CD4-positive, alpha-beta T cell treated with Interleukin-6 for 4 hours (primary cell): ENCODE measurements at regions not wholly inside any gene's neighbourhood (a gene's known extent, or its start where the extent isn't known, plus 50 kb on each side); places are given as distances from the start of the nearest gene placed in this dataset.

Experiments
- DNase-seq: peaks from one replicate; pipeline ENCODE4 v3.0.0-alpha.2; 2020; ENCODE audit warnings: mixed read lengths

DNA sequence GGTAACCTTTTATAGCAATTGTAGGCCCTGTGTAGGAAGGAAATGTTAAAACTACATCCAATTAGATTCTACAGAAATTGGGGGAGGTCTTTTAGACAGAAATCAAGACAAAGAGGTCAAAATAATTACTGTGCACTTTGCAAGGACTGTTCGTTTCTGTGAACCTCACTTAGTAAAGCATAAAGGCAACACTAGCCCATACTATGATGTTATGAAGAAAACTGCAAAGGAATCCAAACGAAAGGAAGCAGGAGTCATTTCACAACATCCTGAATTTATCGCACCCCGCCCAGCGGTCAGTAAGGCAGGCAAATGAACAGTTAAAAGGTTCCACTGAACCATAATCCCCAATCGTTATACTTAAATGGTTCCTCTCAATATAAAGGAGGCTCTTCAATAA is 429.5 kb upstream of the ARID1B start:
- no peak for DNase-seq

DNA sequence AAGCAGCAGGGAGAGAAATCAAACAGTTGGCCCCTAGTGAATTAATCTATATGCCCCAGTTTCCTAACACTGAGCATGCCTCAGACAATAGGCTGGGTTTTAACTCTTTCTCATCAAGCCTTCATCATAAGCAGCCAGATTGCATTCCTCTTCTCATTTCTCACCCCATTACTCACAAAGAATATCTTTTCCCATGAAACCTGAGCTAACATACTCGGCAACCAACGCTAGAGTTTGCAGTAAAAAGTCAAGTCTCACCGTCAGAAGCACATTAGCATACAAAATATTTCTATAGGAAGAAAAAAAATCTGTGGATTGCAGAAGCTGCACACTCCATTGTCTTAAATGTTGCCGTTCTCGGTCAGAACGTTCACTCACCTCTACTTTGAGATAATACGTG is 429.9 kb upstream of the ARID1B start:
- DNase-seq = no peak

DNA sequence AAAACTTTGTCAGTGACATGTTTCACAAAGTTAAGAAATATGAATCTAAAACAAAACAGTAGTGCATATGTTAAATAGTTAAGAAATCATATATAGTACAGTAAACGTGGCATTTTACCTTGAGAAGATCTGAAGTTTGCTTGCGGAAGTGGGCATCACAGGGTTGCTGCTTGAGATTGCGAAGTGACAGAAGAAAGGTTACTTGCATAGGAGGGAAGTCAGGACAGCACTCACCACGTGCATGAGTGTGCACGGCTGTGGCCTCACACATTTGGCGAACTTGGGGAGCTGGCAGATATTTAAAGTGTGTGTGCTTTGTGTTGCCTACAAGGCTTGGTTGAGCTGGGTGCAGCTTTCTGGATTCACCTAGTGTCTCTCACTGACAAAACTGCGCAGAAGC is 431.5 kb upstream of the ARID1B start:
- DNase-seq = no peak

DNA sequence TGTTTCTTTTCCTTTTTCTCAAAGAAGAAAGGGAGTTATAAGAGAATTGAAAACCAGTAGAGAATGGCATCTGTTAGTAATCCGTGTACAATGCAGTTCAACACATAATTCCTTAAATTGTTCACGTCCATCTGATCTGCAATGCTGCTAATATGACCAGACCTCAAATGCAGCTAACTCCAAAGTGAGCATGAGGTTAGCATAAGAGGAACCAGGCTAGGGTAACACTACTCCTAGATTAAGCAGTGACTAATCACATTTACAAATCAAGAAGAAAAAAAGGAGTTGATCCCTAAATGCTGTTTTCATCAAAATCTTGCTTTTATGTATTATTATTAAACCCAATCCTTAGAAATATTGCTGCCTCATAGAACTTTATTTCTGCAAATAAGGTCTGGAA is 432.7 kb upstream of the ARID1B start:
- DNase-seq = no peak

DNA sequence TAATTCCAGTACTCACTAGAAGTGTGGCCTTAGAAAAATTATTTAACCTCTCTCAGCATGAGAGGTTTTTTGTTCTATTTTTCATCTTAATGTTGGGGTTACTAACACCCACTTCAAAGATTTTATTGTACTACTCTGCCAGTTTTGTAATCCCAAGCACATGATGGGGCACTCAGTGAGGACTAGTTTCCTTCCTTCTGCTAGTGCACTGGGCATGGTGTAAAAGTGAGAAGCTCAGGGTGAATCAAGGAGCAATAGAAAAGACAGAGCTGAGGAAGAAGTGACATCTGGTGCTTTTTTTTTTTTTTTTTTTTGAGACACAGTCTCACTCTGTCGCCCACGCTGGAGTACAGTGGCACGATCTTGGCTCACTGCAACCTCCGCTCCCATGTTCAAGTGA is 439.4 kb upstream of the ARID1B start:
- no peak for DNase-seq

DNA sequence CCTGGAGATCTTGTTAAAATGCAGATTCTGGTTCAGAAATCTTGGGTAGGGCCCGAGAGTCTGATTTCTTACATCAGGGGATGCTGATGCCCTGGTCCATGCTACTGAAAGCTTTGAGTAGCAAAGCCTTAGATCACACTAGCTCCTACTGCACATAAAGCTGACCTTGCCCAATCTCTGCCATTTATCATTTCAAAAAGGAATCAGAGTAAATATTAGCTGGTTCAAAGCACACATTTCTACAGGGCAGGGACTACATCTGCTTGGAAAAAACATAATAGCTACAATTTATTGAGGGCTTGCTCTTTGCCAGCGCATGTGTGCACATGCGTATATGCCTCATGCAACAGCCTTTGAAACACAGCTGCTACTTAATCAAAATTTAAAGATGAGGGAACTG is 440.4 kb upstream of the ARID1B start:
- DNase-seq = no peak

DNA sequence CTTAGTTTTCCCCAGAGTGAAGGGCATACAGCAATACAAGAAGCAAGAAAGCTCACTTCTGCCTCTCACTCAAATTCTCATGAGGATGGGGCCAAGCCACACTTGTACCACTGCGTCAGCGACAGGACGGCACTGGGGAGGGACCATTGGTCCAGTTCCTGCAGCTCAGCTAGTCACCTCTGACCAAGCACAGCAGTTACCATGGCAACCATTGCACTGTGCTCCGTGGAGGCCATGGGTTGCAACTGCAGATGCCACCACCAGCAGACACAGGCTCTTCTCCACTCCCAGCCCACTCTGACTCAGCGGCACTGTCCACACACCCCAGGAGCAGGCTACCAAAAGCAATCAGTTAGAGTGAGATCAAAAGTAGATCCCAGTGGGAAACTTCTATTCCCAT is 441.1 kb upstream of the ARID1B start:
- no peak for DNase-seq

DNA sequence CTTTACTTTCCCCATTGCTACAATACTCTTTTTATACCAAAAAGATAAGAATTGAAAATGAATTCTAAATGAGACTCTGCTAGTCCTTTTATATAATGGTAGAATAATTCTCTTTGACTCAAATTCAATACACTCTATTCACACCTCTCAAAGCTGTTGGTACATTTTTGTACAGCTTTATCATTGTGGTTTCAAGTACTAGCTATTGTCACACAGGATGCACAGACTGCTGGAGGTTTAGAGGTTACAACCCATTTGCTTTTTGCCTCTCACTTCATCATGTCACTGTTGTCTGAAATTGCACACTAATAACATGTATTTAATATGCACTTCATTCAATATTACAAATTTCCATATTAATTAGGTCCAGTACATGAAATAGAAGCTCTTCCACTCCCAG is 442.2 kb upstream of the ARID1B start:
- no peak for DNase-seq

DNA sequence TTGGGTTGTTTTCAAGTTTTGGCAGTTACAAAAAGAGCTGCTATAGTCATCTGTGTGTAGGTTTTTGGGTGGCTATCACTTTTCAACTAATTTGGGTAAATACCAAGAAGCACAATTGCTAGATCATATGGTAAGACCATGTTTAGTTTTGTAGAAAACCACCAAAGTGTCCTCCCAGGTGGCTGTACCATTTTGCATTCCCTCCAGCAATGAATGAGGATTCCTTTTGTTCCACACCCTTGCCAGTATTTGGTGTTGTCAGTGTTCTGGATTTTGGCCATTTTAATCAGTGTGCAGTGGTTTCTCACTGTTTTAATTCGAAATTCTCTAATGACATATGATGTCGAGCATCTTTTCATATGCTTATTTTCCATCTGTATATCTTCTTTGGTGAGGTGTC is 457.5 kb upstream of the ARID1B start:
- DNase-seq = no peak

DNA sequence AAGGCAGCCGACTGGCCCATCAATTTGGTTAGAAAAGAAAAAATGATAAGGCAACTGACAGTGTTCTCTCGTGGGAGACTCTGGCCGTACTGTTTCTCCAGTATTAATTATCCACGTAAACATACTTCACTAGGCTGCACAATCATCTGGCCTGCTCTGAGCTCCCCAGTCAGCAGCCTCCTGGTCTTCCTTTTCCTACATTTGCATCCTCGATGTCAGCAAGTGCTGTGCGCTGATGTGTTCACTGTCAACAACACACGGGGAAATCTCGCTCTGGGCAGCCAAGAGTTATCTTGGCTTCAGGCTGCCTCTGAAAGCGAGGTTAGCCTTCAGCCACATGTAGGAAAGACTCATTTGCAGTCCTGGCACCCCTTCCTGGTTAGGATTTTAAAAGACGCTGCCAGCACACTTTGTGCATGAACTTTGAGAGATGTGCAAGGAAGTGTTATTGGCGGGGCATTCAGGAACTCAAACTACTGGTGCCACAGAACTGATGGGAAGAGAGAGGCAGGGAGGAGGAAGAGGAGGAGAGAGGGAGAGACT is 460.5 kb upstream of the ARID1B start:
- no peak for DNase-seq

DNA sequence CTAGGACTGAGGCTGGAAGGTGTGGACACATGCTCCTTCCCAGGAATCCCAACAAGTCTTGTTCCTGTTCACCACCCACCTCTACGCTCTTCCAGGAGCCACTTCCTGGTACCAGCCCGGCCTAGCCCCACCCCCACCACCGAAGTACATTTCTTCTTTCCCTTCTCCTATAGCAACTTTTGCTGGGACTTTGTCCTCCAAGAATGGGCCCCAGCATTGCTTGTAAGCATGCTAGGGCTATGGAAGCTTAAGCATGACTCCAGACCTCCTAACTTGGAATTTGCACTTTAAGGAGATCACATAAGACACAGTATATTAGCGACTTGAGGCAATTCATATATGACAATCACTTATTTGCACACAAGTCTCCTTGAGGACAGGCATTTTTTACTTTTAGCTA is 462.0 kb upstream of the ARID1B start:
- no peak for DNase-seq

DNA sequence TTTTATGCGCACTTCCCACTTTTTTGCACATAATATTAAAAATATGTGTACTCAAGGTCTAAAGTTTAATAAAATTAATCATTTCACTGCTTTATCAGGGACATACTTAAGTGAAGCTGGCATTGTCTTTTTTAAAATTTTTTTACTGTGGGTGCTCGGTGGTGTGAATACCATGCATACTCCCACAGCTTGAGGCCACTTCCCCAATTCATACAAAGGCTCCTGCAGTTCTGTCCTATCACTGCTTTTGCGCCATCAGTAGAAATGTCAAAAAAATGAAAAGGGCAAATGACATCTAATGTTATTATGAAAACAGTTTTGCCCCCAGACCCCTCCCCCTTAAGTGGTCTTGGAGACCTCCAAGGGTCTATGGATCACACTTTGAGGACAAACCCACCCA is 464.1 kb upstream of the ARID1B start:
- DNase-seq = no peak

DNA sequence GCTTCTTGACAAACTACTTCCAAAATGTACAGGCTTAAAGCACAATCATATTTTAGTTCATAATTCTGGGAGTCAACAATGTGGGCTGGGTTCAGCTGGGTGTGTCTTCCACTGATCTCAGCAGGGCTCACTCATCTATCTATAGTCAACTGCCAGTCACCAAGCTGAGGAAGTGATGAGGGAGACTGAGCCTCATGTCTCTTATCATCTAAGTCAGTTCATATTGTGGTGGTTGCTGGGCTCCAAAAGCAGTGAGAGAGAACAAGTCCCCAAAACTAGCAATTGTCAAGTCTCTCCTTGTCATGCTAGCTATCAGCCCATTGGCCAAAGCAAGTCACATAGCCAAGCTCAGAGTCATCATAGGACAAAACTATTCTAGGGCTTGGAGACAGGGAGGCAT is 465.9 kb upstream of the ARID1B start:
- DNase-seq = no peak

DNA sequence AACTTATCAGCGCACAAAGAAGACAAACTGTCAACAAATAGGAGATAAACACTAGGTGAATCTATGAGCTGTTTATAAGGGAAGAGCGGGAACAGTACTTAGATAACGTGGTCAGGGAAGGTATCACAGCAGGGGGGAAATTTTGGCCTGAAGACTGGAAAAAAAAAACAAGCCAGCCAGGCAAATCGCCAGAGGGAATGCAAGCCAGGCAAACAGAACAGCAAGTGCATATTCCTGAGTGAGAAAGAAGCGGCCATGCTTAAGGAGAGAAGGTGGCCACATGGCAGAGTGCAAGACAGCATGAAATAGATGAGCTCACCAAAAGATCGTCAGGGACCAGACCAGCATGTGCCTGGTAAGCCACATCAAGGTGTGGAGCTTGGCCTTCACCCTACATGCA is 466.5 kb upstream of the ARID1B start:
- no peak for DNase-seq

DNA sequence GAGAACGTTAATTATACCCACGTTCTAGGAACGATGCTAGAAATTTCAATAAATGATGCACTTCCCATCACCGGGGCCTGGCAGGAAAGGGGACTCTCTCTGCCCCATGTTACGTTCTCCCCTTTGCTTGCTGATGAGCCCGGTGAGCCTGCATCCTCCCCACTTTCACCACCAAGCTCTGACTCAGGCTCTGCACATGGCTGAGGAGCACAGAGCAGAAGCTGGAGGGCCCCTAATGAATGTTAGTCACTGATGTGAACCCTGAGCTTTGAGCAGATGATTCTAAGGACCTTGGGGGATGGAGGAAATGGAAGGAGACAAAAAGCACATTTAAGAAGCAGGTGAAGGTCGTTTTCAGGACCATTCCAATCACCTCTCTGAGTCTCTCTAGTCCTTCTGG is 468.2 kb upstream of the ARID1B start:
- DNase-seq = no peak

DNA sequence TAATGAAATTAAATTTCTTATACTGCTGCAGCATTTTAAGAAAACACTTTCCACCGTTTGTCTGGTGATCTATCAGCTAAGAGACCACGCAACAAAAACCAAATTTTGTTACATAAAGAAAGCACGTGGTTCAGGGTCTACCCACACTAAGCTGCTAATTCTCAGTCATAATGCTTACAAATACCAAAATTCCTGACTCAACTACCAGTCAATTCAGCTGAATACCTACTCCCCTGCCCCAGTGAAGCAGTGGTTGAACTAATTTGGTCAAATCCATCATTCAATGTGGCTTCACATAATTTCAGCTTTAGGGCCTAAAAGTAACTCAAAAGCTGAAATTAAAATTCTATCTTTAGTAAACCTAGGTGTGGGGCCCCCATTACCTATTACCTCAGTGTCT is 468.6 kb upstream of the ARID1B start:
- no peak for DNase-seq

DNA sequence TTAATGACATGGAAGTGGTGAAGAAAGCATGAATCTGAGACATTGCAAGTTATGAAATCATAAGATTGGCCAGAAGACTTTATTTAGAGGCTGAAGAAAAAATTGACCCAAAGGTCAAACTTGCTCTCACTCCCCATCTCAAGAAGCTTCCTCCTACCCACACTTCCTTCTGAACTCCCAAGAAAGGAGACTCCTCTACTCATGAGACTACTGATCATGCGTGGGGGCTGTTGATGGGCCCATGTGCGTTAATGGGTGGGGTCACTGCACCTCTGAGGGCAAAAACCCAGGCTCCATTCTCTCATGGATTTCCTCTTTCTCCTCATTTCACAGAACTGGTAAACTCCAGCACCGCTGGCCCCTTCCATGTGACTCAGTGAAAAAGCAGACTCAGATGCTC is 470.6 kb upstream of the ARID1B start:
- DNase-seq = no peak

DNA sequence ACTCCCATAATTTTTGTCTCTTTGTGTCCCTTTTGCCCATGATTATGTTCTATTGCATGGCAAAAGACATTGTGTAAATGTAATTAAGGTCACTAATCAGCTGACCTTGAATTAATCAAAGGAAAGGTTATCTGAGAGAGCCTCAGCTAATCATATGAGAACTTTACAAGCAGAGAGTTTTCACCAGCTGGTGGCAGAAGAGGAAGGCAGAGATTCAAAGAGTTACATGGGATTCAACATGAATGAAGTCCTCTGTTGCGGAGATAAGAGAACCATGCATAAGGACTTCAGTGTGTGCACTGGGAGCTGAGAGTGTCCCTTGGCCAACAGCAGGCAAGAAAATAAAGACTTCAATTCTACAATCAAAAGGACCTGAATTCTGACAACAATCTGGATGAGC is 494.1 kb upstream of the ARID1B start:
- no peak for DNase-seq

DNA sequence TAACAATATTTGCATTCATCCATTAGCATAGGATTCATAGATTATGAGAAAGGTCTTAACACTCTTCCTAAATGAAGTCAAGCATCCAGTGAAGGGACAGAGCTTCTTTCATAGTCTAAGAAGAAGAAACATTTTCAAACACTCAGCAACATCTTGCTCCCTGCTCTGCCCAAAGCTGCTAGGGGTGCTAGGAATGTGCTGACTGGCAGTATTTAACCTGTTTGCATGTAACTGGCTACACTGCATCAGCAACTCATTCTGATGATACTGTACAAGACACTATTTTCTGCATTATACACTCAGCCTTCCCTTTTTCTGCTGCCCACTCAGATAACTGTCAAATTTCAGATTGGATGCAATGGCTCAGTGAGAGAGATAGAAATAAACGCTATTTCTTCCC is 495.1 kb upstream of the ARID1B start:
- DNase-seq = no peak

DNA sequence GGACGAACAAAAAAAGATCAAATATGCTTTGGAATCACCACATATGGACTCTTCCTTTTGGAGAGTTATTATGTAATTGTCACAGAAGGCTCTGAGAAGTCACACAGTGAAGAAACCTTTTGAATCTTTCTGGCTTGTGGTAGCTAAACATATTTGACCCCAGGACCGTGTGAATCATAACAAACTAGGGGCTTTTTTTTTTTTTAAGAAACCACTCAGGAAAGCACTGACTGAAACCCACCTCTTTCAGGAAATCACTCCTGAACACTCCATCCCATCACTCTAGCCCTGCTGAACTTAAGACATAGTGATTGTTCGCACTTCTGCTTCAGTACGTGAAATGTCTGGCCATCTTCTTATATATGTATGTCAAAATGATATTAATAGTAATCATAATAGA is 495.9 kb upstream of the ARID1B start:
- DNase-seq = no peak

DNA sequence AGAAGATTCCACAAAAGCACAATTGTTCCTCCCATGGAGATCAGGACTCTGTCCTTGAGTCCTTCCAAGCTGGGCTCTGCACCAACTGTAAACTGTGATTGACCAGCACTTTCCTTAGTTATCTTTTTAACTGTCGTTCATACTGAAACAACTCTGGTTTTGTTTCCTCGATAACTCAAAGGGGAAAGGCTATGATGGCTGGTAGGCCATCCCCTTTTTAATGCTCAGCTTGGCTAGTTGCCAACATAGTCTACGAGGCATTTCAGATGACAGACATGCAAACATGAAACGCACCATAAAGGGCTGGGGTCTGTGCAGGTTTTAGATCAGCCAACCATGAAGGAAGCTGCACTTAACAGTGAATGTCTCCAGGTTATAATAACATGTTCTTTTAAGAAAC is 497.1 kb upstream of the ARID1B start:
- no peak for DNase-seq

DNA sequence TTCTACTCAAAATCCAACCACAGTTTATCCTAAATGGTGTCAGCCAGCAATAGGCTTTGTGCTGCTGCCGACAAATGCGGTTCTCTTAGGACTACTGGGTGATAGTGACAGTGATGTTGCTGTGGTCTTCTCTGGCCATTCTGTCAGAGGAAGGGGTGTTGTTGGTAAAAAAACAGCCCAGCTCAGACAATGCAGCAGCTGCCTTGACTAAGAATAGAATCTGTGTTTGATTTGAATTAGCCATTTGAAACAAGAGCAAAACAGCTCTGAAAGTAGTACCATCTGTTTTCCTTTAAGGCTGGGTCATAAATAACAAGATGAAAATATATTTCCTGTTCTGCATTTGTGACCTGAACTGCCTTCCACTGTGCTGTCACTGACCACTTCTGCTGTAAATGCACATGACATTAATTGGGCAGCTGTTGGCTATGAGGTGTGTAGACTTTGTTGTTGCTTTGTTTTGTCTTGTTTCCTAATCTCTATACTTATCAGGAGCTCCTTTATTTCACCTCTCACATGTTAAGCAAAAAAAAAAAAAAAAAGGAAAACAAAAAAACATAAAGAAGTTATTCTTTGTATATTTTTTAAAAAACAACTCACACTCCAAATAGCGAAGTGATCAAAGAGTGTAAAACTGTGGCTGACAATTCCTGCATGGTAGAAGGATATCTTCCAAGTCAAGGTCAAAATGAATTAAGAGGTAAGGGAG is 497.8 kb upstream of the ARID1B start:
- DNase-seq = no peak

DNA sequence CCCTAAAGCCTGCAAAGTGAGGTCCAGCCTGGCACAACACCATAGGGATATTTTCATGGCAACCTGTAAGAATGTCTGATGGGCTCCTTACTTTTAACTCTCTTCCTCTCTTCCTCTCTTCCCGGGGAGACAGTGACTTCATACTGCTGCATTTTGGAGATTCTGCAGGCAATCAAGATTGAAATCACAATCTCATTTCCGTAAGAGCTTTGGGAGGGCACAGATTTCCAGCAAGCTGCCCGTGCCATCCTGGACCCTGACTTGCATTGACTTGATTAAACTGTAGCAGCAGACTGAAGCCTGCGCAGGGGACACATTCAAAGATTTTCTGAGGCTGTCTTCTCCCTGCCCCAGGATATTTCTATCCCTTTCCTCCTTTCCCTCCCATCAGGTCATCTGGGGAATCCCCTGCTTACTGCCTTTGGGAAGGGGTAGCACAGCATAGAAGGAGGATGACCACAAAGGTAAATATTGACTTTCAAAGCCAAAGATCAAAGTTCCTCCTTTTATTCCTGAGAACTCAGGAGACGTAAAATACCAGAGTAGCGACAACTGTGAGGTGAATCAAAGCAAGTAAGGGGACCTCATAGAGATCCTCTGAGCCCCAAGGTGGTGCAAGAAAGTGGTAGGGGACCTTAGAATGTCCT is 504.0 kb upstream of the ARID1B start:
- DNase-seq = no peak

DNA sequence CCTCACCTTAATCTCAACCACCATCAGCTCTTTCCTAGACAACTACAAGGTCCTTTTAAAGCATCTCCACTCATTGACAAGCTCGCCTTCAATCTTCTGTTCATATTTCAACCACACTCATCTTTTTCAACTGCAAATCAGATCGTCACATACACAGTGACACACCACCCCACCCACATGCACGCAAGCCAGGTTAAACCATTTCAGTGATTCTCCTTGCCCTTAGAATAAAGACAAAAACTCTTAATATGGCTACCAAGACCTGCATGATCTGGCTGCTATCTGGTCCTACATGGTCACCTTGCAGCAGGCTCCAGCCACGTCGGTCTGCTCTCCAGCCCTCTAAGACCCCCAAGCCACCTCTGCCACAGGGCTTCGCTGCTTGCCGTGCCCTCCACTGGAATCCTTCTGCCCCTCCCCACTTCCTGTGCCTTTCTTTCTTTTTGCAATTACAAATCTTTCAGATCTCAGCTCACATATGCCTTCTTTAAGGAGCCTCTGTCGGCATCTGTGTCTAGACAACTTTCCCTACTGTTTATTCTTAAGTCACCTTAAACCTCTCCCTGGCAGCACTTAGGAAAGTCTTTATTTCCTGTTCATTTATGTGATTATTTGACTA is 507.3 kb upstream of the ARID1B start:
- peak; percentile 15 for DNase-seq
